Right lung (tissue), 2 donors: ENCODE measurements at regions not wholly inside any gene's neighbourhood (a gene's known extent, or its start where the extent isn't known, plus 50 kb on each side); places are given as distances from the start of the nearest gene placed in this dataset.

Source experiments
- DNase-seq, 2 donors: peaks; one replicate each; pipeline ENCODE4 v3.0.0-alpha.2; 2013

DNA sequence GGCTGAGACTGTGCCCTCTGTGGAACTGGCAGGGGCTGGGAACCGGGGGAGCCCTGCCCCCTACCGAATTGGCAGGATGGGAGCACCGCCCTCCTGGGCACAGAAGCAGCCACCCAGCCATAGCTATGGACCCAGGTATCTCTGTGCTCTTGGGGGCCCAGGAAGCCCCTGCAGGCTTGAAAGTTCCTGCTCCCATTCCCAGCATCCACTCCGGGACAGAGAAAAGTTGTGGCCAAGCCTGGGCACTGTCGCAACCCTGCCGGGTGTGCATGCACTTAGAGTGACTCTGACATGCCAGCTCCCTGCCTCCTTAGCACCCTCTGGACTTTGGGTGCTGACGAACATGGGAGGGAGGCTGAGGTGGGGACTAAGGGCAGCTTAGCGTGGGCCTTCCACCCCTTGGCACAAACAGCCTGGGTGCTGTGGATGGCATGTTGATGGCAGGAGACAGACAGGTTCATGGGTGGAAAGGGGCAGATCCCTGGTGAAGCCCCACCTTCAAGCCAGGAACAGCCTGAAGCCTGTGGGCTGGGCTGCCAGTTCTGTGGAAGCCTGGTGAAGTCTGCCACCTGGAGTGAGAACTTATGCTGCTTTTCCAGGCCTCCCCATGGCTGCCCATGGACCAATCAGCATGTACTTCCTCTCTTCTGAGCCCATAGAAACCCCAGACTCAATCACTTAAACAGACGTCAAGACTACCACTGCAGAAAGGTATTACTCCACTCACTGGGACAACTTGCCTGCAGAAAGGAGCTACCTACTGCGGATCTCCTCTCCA, 279.0 kb downstream of the ATXN7L3B start:
- DNase-seq, result no peak

DNA sequence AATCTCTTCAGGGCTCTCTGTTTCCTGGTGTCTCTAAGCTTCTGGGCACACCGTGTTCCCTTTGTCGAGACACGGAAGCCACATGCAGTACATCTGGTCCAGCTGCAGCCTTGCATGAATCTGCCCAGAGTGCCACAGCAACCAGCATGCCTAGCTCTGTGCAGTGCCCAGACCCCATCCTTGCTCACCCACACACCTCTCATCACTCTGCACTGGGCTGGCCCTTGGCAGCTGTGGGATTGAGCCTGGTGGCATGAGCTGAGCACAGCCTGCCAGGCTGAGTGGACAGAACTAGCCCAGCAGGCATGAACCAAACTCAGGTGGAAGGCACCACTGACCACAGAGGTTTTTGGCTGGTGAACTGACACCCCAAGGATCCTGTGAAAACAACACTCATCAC, 279.9 kb downstream of the ATXN7L3B start:
- DNase-seq, result no peak

DNA sequence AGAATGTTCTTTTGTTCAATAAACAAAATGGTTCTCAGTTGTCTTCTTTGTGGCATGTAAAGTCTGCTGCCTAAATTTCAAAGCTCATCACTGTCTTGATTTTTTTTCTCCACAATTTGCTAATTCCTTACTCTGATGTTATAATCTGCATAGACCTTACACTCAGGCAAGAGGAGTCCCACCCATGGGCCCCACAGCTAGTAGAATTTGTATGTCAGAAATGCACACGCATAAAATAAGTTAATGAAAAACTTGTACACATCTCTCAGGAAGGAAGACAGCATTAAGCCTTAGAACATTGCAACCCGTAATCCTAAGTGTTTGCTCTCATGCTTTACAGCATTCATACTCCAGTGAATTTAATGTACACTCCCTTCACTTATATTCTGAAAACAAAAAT, 280.8 kb downstream of the ATXN7L3B start:
- no peak for DNase-seq

DNA sequence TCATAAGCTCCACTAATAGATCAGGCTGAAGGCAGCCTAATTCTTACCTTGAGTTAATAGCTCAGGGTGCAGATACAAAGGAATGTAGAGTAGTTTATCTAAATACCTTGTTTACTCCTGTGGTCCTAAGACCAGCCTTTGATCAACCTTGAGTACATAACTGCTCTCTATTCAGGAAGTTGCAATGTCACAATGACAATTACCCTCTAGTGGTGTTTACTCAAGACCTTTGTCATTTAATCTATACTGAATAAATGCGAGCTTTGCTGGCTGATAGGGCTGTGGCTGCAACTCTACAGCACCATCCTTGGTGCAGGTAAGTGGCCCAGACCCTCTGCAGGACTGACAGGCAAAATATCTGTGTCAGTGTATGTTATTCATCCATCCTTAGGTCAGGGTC, 282.7 kb downstream of the ATXN7L3B start:
- DNase-seq, result no peak

DNA sequence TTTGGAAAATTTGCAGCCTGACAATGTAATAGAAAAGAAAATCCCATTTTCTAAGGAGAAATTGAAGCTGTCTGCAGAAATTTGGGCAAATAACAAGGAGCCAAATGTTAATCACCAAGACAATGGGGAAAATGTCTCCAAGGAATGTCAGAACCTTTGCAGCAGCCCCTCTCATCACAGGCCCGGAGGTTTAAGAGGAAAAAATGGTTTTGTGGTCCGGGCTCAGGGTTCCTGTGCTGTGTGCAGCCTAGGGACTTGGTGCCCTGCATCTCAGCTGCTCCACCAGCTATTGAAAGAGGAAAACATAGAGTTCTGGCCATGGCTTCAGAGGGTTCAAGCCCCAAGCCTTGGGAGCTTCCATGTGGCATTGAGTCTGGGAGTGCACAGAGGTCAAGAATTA, 298.9 kb downstream of the ATXN7L3B start:
- no peak for DNase-seq

DNA sequence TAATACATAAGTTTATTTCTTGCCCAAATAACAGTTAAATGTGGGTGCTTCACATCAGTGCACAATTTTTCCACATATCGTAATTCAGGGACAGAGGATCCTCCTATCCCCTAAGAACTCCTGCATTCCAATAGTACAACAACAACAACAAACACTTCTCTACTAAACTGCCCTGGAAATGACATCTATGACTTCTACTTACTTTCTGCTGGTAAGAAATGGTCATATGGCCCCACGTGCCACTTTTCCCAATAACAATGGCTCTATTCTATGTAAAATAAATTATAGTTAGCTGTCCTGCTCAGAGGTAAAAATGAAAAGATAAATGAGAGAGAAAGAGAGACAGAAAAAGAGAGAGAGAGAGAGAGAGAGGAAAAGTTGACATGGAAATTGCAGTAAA, 308.5 kb downstream of the ATXN7L3B start:
- no peak for DNase-seq

DNA sequence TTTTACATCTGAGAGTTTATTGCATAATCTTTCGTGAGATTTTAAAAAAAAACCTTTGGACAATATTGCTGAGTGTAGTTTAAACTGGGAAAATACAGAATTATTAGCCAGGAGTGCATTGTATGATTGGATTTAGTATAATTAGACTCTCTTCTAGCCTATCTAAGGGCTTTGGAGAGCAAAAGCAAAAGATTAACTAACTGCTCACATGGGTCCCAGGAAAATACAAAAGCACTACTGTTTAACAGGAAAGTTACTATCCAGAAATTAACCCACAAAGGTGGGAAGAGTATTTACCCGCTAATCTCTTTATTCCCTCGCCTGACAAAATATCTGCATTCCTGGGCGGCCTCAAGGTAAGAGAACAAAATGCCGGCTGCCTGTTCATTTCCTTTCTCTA, 309.5 kb downstream of the ATXN7L3B start:
- DNase-seq, result peak; percentile 2 to 4

DNA sequence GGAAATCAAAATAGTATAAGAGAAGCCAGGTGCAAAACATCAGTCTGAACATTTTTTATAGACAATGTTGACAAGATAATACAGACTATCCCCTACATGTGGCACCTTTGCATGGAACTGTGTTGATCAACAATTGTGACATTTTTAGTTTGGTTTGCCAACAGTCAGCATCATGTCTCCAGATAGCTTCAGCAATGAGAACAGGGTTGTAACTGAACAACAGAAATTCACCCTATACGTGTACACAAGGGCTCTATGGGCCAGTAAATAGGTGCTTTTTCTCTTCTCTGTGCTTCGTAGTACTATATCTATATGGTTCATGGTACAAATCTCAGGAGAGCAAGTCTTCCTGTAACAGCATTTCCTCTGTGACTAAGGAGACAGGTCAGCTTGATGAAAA, 310.4 kb downstream of the ATXN7L3B start:
- no peak for DNase-seq

DNA sequence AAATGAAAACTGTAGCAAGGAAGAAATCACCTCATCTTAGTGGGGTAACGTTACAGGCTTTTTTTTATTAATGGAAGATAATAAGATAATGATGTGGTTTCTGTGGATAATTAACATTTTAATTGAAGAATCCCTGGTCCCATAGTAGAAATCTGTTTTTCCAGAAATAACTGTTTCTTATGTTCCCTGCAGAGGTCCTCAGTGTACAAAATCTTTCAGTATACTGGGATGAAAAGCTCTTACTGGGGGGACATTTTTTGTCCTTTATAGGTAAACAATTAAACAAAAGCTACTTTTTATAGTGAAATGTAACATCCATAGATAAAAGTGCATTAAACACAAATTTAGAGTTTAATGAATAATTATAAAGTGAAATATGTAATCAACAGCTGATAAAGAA, 312.2 kb downstream of the ATXN7L3B start:
- DNase-seq, result no peak

DNA sequence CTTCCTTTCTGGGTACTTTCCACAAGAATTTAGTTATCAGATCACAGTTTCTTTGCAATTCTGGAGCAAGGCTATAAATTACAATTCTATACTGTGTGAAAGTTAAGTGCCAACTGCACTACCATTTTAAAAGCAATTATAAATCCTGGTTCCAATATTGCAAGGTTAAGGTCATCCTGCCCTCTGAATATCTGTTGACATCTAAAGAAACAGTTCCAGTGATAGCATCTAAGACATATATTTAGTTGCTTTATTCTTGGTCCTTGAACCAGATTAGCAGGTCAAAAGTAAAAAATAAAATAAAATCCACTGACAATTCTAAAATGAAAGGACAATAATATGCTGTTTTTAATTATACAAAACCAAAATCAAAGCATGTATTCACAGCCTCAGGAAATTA, 334.2 kb downstream of the ATXN7L3B start:
- no peak for DNase-seq

DNA sequence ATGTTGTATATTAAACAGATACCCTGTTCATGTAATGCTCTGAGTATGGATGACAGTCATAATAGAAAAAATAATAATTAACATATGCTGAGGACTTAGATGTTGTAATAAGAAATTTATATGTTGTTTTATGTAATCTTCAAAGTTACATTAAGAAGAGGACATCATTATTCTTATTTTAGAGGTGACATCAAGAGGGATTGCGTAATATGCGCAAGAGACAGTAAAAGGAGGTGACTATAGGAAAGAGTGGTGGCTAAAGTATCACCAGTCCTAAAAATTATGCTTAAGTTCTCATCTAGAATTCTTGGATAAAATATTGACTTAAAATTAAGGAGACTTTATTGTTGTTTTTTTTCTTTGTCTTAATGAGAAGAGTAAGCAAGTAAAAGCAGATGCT, 323.9 kb downstream of the KCNC2 start:
- DNase-seq, result no peak

DNA sequence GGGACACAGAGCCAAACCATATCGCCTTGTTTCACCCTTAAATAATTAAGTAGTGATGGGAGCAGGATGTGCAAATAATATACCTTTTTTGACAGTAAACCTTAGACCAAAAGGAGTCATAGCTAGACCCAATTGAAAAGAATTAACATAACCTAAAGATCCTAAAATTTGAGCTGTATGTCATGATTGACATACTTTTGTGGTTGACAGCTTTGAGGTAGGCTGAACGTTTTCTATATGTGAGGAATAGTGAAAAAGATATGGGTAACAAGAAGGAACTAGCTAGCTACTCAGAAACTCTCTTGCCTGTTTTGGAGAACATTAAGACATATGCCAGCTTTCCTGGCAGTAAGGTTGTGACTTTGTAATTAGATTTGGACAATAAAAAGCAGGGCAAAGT, 320.6 kb downstream of the KCNC2 start:
- no peak for DNase-seq

DNA sequence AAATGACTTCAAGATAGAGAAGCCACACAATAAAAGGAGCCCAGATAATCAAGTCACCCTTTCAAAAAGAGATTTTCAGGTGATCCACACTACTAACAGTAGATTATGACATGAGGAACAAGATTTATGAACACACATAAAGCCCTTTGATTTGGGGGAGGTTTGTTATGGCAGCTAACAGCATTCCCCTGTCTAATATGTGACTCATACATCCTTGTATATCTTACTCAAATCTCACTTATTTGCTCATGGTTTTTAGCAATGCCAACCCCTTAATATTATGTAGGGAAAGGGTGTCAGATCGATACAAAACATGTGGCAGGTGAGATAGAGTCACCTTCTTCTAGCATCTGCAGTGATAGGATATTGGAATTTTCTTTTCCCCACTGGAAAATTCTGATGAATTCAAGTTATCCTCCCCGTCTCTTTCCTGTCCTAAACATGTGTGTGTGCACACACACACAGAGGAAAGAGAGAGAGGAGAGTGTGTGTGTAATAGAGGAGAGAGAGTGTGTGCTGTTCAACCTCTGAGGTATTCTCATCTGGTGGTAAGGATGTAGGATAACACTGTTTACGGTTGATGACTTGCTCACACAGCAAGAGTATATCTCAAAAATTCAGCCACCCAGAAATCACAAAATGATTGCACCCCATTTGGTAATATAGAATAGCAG, 319.9 kb downstream of the KCNC2 start:
- no peak for DNase-seq

DNA sequence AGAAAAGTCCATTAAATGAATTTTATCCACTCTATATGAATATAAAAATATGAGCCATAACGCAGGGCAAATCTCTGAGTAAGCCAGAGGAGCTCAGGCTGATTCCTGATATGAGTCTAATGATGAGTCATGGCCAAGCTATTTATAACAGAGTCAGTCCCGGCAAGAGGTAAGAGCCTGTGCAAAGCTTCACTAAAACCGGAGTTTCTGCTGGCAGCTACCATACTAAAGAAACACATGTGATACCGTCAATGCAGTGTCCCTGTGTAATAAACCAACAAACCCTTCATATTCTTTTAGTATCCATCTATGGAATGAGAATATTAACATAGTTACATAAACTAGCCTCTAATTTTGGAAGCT, 319.4 kb downstream of the KCNC2 start:
- DNase-seq, result peak in 1 of 2 donors; percentile 0

DNA sequence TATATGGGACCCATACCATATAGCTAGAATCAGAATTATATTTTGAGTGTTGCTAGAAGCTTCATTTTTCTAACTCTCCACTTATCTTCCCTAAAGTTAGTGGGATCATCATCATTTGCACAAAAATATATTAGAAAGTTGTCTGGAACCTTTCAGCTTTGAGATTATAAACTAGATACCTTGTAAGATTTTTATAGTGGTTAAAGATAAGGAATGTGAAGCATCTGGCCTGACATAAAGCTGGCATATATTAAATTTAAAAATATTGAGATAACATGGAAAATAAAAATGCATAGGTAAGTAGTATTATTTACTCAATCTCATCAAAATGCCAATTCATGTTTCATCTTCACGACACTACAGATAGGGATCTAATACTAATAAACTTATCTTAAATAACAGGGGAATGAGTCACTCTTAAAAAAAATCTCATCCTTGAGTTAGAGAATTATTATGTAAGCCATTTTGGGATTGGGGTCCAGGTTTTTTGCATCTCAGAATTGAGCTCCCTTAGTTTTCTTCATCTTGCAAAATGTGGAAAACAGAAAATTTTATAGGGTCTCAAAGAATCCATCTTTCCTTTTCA, 318.5 kb downstream of the KCNC2 start:
- no peak for DNase-seq

DNA sequence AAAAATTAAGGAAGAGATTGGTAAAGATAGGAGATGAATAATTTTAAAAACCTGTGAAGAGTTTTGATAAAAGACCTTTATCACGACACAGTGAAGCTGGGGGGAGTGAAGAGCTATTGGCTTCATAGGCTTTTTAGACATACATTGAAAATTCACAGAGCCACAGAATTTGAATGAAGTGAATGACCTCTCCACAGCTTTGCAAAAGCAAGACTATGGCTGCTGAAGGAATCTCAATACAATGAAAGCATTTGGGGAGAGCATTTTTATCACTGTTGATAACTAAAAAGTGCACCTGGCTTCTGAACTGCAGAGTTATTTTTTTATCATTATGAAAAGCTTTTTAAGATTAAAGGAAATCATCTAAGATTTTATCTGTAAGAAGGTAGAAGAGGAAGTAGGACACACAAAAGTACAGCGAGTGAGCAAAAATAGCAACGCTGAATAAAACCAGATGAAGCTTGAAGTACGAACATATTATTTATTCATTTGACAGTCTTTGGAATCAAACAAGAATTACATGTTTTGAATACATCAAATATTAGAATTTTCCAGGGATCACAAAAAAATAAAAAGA, 317.5 kb downstream of the KCNC2 start:
- no peak for DNase-seq

DNA sequence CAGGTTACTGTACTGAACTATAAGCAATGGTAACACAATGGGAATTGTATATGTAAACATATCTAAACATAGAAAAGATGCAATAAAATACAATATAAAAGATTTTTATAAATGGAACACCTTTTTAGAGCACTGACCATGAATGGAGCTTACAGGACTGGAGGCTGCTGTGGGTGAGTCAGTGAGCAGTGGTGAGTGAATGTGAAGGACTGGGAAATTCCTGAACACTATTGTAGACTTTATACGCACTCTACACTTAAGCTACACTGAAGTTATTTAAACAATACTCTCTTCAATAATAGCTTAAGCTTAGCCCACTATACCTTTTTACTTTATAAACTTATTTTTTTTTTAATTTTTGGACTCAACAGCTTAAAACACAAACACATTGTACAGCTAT, 313.5 kb downstream of the KCNC2 start:
- no peak for DNase-seq

DNA sequence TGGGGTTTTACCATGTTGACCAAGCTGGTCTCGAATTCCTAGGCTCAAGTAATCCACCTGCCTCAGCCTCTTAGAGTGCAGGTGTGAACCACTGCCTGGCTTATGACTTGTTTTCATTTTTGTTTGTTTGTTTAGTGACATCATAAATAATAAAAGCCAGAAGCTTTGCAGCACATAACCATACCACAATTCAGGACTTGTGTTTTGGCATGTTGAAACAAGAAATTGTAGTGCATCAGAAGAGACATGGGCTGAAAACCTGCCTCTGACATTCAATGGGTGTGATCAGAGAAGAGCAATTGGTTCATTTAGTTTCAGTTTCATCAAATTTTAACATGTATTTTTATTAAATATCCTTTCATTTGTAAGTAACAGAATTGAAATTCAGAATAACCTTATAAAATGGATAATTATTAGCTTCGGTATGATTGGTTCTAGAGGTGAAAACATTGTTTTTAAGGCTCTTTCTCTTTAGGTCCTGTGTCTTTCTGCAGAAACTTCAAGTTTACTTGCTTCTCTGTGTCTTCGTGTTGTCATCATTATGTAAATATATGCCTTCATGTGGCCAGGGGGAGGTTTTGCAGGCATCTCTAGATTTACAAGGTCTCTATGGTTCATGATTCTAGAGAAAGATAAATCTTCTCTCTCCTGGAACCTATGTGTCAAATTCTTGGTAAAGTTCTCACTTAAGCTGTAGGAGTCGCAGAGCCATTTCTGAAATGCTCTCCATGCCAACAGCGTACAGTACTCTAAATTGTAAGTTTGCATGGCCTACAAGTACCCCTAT, 312.0 kb downstream of the KCNC2 start:
- DNase-seq, result no peak

DNA sequence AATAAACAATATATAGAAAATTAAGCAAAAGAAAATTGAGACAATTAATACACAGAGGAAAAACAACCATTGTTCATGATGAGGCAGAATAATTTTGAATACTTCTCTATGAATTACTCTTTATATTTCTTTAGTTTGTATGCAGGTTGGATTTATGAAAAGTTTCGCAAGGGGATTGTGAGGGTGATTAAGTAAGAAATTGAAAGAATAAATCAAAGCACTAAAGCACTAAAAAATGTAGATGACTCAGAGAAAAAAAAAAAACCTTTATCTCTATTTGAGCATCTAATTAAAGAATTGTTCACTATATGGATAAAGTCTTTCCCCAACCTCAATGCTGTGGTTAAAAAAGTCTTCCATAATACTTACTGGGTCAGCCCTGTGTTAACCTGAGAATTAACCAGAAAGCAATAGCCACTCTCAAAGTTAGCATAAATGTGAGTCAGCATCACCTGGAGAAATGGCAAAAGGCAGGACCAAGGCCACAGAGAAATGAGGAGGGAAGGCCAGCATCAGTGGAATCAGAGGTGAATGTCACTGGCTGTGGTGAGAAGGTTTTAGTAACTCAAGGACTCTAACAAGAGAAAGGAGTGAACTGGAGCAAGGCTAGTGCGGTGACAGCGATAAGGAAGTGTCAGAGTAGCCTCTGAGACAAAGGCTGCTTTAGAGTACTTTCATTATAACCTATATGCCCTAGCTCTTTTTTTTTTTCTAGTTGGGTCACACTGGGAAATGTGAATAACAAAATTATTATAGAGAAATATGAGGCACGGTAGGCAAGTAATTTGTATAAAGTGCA, 310.4 kb downstream of the KCNC2 start:
- DNase-seq, result no peak

DNA sequence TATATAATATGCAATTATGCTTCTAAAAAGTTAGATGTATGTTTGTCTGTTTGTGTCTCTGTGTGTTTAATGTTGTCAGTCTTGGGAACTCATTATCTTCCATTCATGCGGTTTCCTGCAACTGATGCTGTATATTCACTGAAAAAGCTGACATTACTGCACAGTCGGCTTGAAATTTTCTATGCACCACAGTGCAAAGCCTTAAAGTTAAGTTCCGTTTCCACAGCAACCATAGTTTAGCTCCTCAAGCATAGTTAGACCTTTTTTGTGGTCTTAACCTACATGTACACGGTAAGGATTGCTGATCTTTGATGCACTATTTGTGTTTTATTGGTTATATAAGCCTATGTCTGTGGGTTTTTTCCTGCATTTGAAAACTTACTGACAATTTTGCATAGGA, 309.4 kb downstream of the KCNC2 start:
- no peak for DNase-seq

DNA sequence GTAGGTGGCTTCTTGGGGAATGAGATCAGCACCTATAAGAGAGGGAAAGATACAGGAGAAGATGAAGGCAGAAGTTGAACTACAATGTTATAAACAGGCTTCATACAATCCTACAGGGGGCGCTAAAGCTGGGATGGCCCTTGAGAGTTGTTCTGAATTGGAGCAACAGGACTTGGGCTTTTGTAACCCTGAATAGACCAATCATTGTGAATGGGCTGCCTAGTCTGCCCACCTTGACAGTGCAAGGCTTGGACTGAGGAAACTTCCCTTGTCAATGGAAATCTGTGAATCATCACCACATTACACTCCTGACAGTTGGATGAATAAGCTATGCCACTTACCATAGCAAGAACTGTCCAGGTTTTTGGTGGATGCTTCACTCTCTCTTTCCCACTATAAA, 306.1 kb downstream of the KCNC2 start:
- no peak for DNase-seq
